ENCODE measurements at regions not wholly inside any gene's neighbourhood (a gene's known extent, or its start where the extent isn't known, plus 50 kb on each side); places are given as distances from the start of the nearest gene placed in this dataset.
"Not testable (repeated sequence)": the region's sequence is repeated elsewhere in the genome, so short reads cannot be mapped to it uniquely, and the experiment has no call there.

GRCh38 chr2:83969085-83969484, 490.0 kb downstream of the SUCLG1 start:
- DNase-seq (ENCODE audit: low spot score) = no peak

- no peak for DNase-seq (ENCODE audit: low spot score)
These were observed 491.2 kb downstream of the SUCLG1 start for GRCh38 chr2:83967854-83968253.

- DNase-seq (ENCODE audit: low spot score) = not testable (repeated sequence)
These were observed 492.1 kb downstream of the SUCLG1 start for GRCh38 chr2:83966946-83967345.

GRCh38 chr2:83961512-83961911, 497.6 kb downstream of the SUCLG1 start:
- DNase-seq (ENCODE audit: low spot score) = no peak

GRCh38 chr2:83960371-83960770, 498.7 kb downstream of the SUCLG1 start:
- no peak for DNase-seq (ENCODE audit: low spot score)

GRCh38 chr2:83959266-83959665, 499.8 kb downstream of the SUCLG1 start:
- no peak for DNase-seq (ENCODE audit: low spot score)

- DNase-seq (ENCODE audit: low spot score) = no peak
These were observed 502.1 kb downstream of the SUCLG1 start for GRCh38 chr2:83956991-83957390.

- DNase-seq (ENCODE audit: low spot score) = no peak
These were observed 505.4 kb downstream of the SUCLG1 start for GRCh38 chr2:83953697-83954096.

GRCh38 chr2:83951378-83951947, 507.6 kb downstream of the SUCLG1 start:
- DNase-seq (ENCODE audit: low spot score) = no peak

- DNase-seq (ENCODE audit: low spot score) = no peak
These were observed 509.7 kb downstream of the SUCLG1 start for GRCh38 chr2:83949361-83949760.

GRCh38 chr2:83944191-83944590, 514.9 kb downstream of the SUCLG1 start:
- no peak for DNase-seq (ENCODE audit: low spot score)

GRCh38 chr2:83943265-83943664, 515.8 kb downstream of the SUCLG1 start:
- DNase-seq (ENCODE audit: low spot score) = no peak

- DNase-seq (ENCODE audit: low spot score) = no peak
These were observed 517.2 kb downstream of the SUCLG1 start for GRCh38 chr2:83941886-83942285.

- no peak for DNase-seq (ENCODE audit: low spot score)
These were observed 525.3 kb downstream of the SUCLG1 start for GRCh38 chr2:83933749-83934148.

- no peak for DNase-seq (ENCODE audit: low spot score)
These were observed 535.5 kb downstream of the SUCLG1 start for GRCh38 chr2:83923531-83923930.

- no peak for DNase-seq (ENCODE audit: low spot score)
These were observed 542.5 kb downstream of the SUCLG1 start for GRCh38 chr2:83916559-83916958.

GRCh38 chr2:83915381-83915780, 543.7 kb downstream of the SUCLG1 start:
- DNase-seq (ENCODE audit: low spot score) = no peak

- no peak for DNase-seq (ENCODE audit: low spot score)
These were observed 550.3 kb downstream of the SUCLG1 start for GRCh38 chr2:83908750-83909149.

GRCh38 chr2:83901317-83901716, 557.8 kb downstream of the SUCLG1 start:
- DNase-seq (ENCODE audit: low spot score) = no peak

GRCh38 chr2:83900862-83901261, 558.2 kb downstream of the SUCLG1 start:
- DNase-seq (ENCODE audit: low spot score) = no peak

GRCh38 chr2:83899271-83899670, 559.8 kb downstream of the SUCLG1 start:
- no peak for DNase-seq (ENCODE audit: low spot score)

- no peak for DNase-seq (ENCODE audit: low spot score)
These were observed 564.1 kb downstream of the SUCLG1 start for GRCh38 chr2:83894976-83895375.

GRCh38 chr2:83887757-83888156, 571.3 kb downstream of the SUCLG1 start:
- no peak for DNase-seq (ENCODE audit: low spot score)

GRCh38 chr2:83879127-83879526, 580.0 kb downstream of the SUCLG1 start:
- DNase-seq (ENCODE audit: low spot score) = no peak

GRCh38 chr2:83877261-83877660, 581.8 kb downstream of the SUCLG1 start:
- not testable (repeated sequence) for DNase-seq (ENCODE audit: low spot score)

Measured in kidney capillary endothelial cell (primary cell).